H9 (cell line): ENCODE measurements at regions not wholly inside any gene's neighbourhood (a gene's known extent, or its start where the extent isn't known, plus 50 kb on each side); places are given as distances from the start of the nearest gene placed in this dataset.

ENCODE experiments used
- DNase-seq: peaks from one replicate; pipeline ENCODE4 v3.0.0-alpha.2; 2017
- H2AFZ ChIP-seq: one replicate; pipeline ENCODE4 v1.6.1; 2013; ENCODE audit warnings: mild to moderate bottlenecking, low read length, control low read depth, moderate library complexity
- H2AK5ac ChIP-seq: 2 replicates; pipeline ENCODE4 v1.6.1; 2013; ENCODE audit warnings: low read length, control low read depth, mixed read lengths; ENCODE audit not compliant: insufficient read length
- H2BK120ac ChIP-seq: one replicate; pipeline ENCODE4 v1.6.1; 2013; ENCODE audit warnings: low read depth, mild to moderate bottlenecking, low read length, control low read depth, inconsistent platforms; ENCODE audit not compliant: poor library complexity, severe bottlenecking
- H2BK12ac ChIP-seq: 2 replicates; pipeline ENCODE4 v1.6.1; 2013; ENCODE audit warnings: low read length, control low read depth, mixed read lengths, low read depth; ENCODE audit not compliant: insufficient read length
- H2BK15ac ChIP-seq: 2 replicates; pipeline ENCODE4 v1.6.1; 2013; ENCODE audit warnings: low read depth, low read length, control low read depth
- H2BK20ac ChIP-seq: one replicate; pipeline ENCODE4 v1.6.1; 2013; ENCODE audit warnings: low read depth, mild to moderate bottlenecking, low read length, control low read depth, inconsistent platforms; ENCODE audit not compliant: poor library complexity, severe bottlenecking
- H2BK5ac ChIP-seq: 2 replicates; pipeline ENCODE4 v1.6.1; 2013; ENCODE audit warnings: low read length, control low read depth, mixed read lengths; ENCODE audit not compliant: insufficient read length
- H3K14ac ChIP-seq: 2 replicates; pipeline ENCODE4 v1.6.1; 2013; ENCODE audit warnings: low read length, control low read depth; ENCODE audit not compliant: insufficient read depth
- H3K18ac ChIP-seq: 2 replicates; pipeline ENCODE4 v1.6.1; 2013; ENCODE audit warnings: low read depth, mild to moderate bottlenecking, mixed read lengths, low read length, control low read depth; ENCODE audit not compliant: insufficient read length
- H3K23ac ChIP-seq: 2 replicates; pipeline ENCODE4 v1.6.1; 2013; ENCODE audit warnings: low read length, control low read depth, mixed read lengths, low read depth; ENCODE audit not compliant: insufficient read length
- H3K23me2 ChIP-seq: 2 replicates; pipeline ENCODE4 v1.6.1; 2013; ENCODE audit warnings: low read depth, mild to moderate bottlenecking, mixed read lengths, low read length, control low read depth; ENCODE audit not compliant: insufficient read length, poor library complexity, severe bottlenecking
- H3K27ac ChIP-seq: 2 replicates; pipeline ENCODE4 v1.5.1; 2013; ENCODE audit warnings: low read length, control low read depth, mixed read lengths, low read depth; ENCODE audit not compliant: insufficient read length
- H3K27me3 ChIP-seq: 2 replicates; pipeline ENCODE4 v1.6.1; 2013; ENCODE audit warnings: low read length, control low read depth, inconsistent platforms; ENCODE audit not compliant: insufficient read depth
- H3K4ac ChIP-seq: 2 replicates; pipeline ENCODE4 v1.6.1; 2013; ENCODE audit warnings: low read depth, mild to moderate bottlenecking, control low read depth, inconsistent platforms, low read length, moderate library complexity
- H3K4me1 ChIP-seq: 2 replicates; pipeline ENCODE4 v1.6.1; 2013; ENCODE audit warnings: low read length, control low read depth, inconsistent platforms; ENCODE audit not compliant: insufficient read depth
- H3K4me2 ChIP-seq: 2 replicates; pipeline ENCODE4 v1.6.1; 2013; ENCODE audit warnings: low read length, control low read depth, mixed read lengths; ENCODE audit not compliant: insufficient read length, insufficient read depth
- H3K56ac ChIP-seq: 2 replicates; pipeline ENCODE4 v1.6.1; 2013; ENCODE audit warnings: low read depth, mild to moderate bottlenecking, mixed read lengths, low read length, control low read depth; ENCODE audit not compliant: insufficient read length
- H3K79me1 ChIP-seq: 2 replicates; pipeline ENCODE4 v1.6.1; 2013; ENCODE audit warnings: low read depth, mild to moderate bottlenecking, moderate library complexity, low read length, control low read depth, inconsistent platforms; ENCODE audit not compliant: insufficient read depth, poor library complexity, severe bottlenecking
- H3K79me2 ChIP-seq: 2 replicates; pipeline ENCODE4 v1.6.1; 2013; ENCODE audit warnings: low read length, control low read depth, inconsistent platforms; ENCODE audit not compliant: insufficient read depth
- H3K9ac ChIP-seq: 2 replicates; pipeline ENCODE4 v1.6.1; 2013; ENCODE audit warnings: low read length, control low read depth, mixed read lengths; ENCODE audit not compliant: insufficient read length; ENCODE audit errors: extremely low read depth
- H3K9me3 ChIP-seq: one replicate; pipeline ENCODE4 v1.6.1; 2013; ENCODE audit warnings: low read depth, low read length, inconsistent platforms; ENCODE audit not compliant: control insufficient read depth
- H3T11ph ChIP-seq: one replicate; pipeline ENCODE4 v1.6.1; 2013; ENCODE audit warnings: mild to moderate bottlenecking, low read length, control low read depth, inconsistent platforms
- H4K20me1 ChIP-seq: one replicate; pipeline ENCODE4 v1.6.1; 2013; ENCODE audit not compliant: control insufficient read depth, insufficient read length, insufficient read depth
- H4K5ac ChIP-seq: 2 replicates; pipeline ENCODE4 v1.6.1; 2013; ENCODE audit warnings: low read depth, mild to moderate bottlenecking, mixed read lengths, low read length, control low read depth; ENCODE audit not compliant: insufficient read length
- H4K8ac ChIP-seq: replicated peaks from 2 replicates; pipeline ENCODE4 v1.6.1; 2013; ENCODE audit warnings: low read length, control low read depth, mixed read lengths, low read depth; ENCODE audit not compliant: insufficient read length
- H4K91ac ChIP-seq: 2 replicates; pipeline ENCODE4 v1.6.1; 2013; ENCODE audit warnings: low read depth, mild to moderate bottlenecking, moderate library complexity, mixed read lengths, low read length, control low read depth; ENCODE audit not compliant: insufficient read length
- H3K27ac Mint-ChIP-seq, 3 experiments: 2 replicates in 2 of 3; 3 replicates in 1 of 3; pipeline ENCODE4 v1.8.0; 2020 to 2021; ENCODE audit warnings: mixed read lengths in 3 of 3, mild to moderate bottlenecking in 1 of 3, moderate library complexity in 1 of 3
- H3K27me3 Mint-ChIP-seq: 2 replicates; pipeline ENCODE4 v1.8.0; 2021; ENCODE audit warnings: low read depth, mild to moderate bottlenecking, moderate library complexity, mixed read lengths
- H3K36me3 Mint-ChIP-seq, 3 experiments: 2 replicates in 2 of 3; 3 replicates in 1 of 3; pipeline ENCODE4 v1.8.0; 2020 to 2021; ENCODE audit warnings: low read depth in 3 of 3, mixed read lengths in 3 of 3; ENCODE audit not compliant: insufficient read depth in 1 of 3
- H3K4me1 Mint-ChIP-seq, 2 experiments: 2 replicates each; pipeline ENCODE4 v1.8.0; 2020; ENCODE audit warnings: mixed read lengths in 2 of 2
- H3K4me3 Mint-ChIP-seq, 2 experiments: 2 replicates in 1 of 2; 3 replicates in 1 of 2; pipeline ENCODE4 v1.8.0; 2020 to 2021; ENCODE audit warnings: mild to moderate bottlenecking in 2 of 2, mixed read lengths in 2 of 2, moderate library complexity in 1 of 2
- H3K9me3 Mint-ChIP-seq, 2 experiments: 2 replicates in 1 of 2; 3 replicates in 1 of 2; pipeline ENCODE4 v1.8.0; 2020; ENCODE audit warnings: mild to moderate bottlenecking in 2 of 2, mixed read lengths in 2 of 2, moderate library complexity in 1 of 2
- CTCF ChIP-seq: fragments of 200-600 bp; sonication (generic); conservative IDR thresholded peaks from 3 replicates; pipeline ENCODE4 v1.8.0; 2021; ENCODE audit warnings: antibody characterized with exemption, mild to moderate bottlenecking
- WGBS: extraction: QIAGEN DNeasy Blood & Tissue Kit; methylation state at CpG from one replicate; pipeline ENCODE4 v1.1.7; 2013; ENCODE audit warnings: missing lambda C conversion rate, low lambda C conversion rate, mixed read lengths; ENCODE audit not compliant: insufficient read length; ENCODE audit errors: extremely low coverage; 5-methylcytosine and 5-hydroxymethylcytosine counted together

- no peak for DNase-seq
- H2BK20ac ChIP-seq, result no peak overlapping the region
- H3K9me3 ChIP-seq, result no peaks in the 10 kb centered on the region
- H3K27me3 ChIP-seq, result no peaks in the 10 kb centered on the region
- no peak overlapping the region for H3K4ac ChIP-seq
- no peak overlapping the region for H3K27ac Mint-ChIP-seq
- H2BK5ac ChIP-seq, result no peak overlapping the region
- no peak overlapping the region for H3T11ph ChIP-seq
- H3K79me1 ChIP-seq, result no peaks in the 10 kb centered on the region
- no peak overlapping the region for H3K27ac ChIP-seq
- no peak overlapping the region for H4K8ac ChIP-seq
- H3K18ac ChIP-seq, result no peak overlapping the region
- H3K4me1 Mint-ChIP-seq, result no peaks in the 10 kb centered on the region
- no peak overlapping the region for H3K9ac ChIP-seq
- no peaks in the 10 kb centered on the region for H3K4me1 ChIP-seq
- H3K23me2 ChIP-seq, result no peaks in the 10 kb centered on the region
- no peaks in the 10 kb centered on the region for H3K79me2 ChIP-seq
- no peak overlapping the region for H4K5ac ChIP-seq
- no peak overlapping the region for H4K91ac ChIP-seq
- no CpG with 5 or more reads among the region's 1 CpG for WGBS
- no peak overlapping the region for H2BK120ac ChIP-seq
- no peak overlapping the region for H2BK15ac ChIP-seq
- H3K4me2 ChIP-seq, result no peak overlapping the region
- no peaks in the 10 kb centered on the region for H3K27me3 Mint-ChIP-seq
- no peak overlapping the region for H3K4me3 Mint-ChIP-seq
- H3K9me3 Mint-ChIP-seq, result peaks cover 6 to 12% of the 10 kb centered on the region in 2 experiments; a peak in 4 of 5 replicates
- TF ChIP-seq CTCF, result no peak
- no peaks in the 10 kb centered on the region for H4K20me1 ChIP-seq
- H2AFZ ChIP-seq, result no peak overlapping the region
- no peak overlapping the region for H2AK5ac ChIP-seq
- no peak overlapping the region for H3K56ac ChIP-seq
- no peak overlapping the region for H2BK12ac ChIP-seq
- H3K36me3 Mint-ChIP-seq, result peaks cover 0 to 8% (median 0%) of the 10 kb centered on the region in 3 experiments; a peak in 2 of 7 replicates
- no peak overlapping the region for H3K23ac ChIP-seq
- no peak overlapping the region for H3K14ac ChIP-seq
These were observed 548.1 kb downstream of the ADCYAP1 start for GRCh38 chr18:1452821-1453220.
